ENCODE measurements at regions not wholly inside any gene's neighbourhood (a gene's known extent, or its start where the extent isn't known, plus 50 kb on each side); places are given as distances from the start of the nearest gene placed in this dataset.

DNA sequence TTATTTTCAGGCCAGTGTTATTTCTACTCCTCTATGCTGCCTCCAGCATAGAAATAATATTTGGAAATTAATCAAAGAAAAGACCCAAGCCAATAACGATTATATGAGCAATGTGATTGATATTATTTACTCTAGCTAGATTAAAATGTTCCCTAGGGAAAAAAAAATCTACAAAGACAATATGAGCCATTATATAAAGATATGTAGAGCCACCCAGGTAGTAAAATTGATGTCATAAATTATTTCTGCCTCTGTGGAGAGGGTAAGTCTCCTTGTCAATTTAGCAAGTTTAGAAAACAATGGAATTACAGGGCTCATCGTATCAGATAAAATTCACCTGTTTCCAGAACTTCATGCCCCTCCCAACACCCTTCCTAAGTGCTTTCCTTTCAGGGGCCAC lies 202.9 kb downstream of the RDH14 start:
- WGBS, 2 donors: 56 to 66% methylated on average over 2 of the region's 2 CpGs
- Histone ChIP-seq H3K4me1 (no peaks in the 10 kb centered on the region), H3K27ac (no peak overlapping the region), H3K27me3 (peaks cover 0 to 5% (median 0%) of the 10 kb centered on the region in 4 donors), H3K4me3 (no peak overlapping the region), H3K9me3 (no peaks in the 10 kb centered on the region), H3K36me3 (no peaks in the 10 kb centered on the region)
- no peak for DNase-seq
- intact Hi-C loops (cut with DNase I): no loop called here
- no peak for TF ChIP-seq POLR2A (IDR thresholded peaks at IDR 0.05)
- TF ChIP-seq, protein P1, sequence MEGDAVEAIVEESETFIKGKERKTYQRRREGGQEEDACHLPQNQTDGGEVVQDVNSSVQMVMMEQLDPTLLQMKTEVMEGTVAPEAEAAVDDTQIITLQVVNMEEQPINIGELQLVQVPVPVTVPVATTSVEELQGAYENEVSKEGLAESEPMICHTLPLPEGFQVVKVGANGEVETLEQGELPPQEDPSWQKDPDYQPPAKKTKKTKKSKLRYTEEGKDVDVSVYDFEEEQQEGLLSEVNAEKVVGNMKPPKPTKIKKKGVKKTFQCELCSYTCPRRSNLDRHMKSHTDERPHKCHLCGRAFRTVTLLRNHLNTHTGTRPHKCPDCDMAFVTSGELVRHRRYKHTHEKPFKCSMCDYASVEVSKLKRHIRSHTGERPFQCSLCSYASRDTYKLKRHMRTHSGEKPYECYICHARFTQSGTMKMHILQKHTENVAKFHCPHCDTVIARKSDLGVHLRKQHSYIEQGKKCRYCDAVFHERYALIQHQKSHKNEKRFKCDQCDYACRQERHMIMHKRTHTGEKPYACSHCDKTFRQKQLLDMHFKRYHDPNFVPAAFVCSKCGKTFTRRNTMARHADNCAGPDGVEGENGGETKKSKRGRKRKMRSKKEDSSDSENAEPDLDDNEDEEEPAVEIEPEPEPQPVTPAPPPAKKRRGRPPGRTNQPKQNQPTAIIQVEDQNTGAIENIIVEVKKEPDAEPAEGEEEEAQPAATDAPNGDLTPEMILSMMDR (IDR thresholded peaks at IDR 0.05): no peak

DNA sequence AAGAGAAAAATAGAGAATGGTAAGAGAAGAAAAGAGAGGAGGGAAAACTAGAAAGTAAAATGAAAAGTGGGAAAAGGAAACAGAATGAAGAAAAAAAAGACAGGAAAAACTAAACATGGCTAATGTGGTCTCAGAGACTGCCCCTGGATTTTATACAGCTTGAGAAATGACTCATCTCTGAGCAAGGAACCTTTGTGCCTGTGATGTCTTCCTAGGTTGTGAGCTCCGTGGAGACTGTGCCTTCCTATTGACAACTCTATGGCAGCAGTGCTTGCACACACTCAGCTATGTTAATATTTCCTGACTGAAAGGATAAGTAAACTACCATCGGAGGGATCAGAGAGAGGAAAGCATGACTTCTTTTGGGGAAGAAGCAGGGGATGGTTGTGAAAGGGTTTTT lies 203.8 kb downstream of the RDH14 start:
- TF ChIP-seq, protein P1 (IDR thresholded peaks at IDR 0.05): no peak
- TF ChIP-seq POLR2A (IDR thresholded peaks at IDR 0.05): no peak
- no peaks in the 10 kb centered on the region for H3K36me3 ChIP-seq
- no peak overlapping the region for H3K27ac ChIP-seq
- H3K4me1 ChIP-seq: no peaks in the 10 kb centered on the region
- intact Hi-C loops (cut with DNase I): no loop called here
- H3K9me3 ChIP-seq: no peaks in the 10 kb centered on the region
- 36 to 50% methylated on average over 2 of the region's 2 CpGs for WGBS, 2 donors
- H3K4me3 ChIP-seq: no peak overlapping the region
- no peak for DNase-seq
- peaks cover 0 to 5% (median 0%) of the 10 kb centered on the region in 4 donors for H3K27me3 ChIP-seq

DNA sequence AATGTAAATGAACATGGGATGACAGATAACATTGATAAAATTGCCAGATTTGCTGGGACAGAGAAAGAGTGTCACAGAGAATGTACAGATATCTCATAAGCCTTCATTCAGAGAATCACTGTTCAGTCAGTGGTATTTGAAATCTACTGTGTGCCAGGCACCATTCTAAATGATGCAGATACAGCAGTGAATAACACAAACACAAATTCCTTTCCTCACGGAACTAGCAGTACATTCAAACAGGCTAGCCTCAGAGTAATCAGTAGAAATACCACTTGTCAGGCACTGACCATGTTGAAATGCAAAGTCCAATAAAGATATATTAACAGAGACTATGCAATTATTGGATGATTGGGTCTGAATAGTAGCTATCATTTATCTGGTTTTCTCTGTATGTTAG lies 211.0 kb downstream of the RDH14 start:
- intact Hi-C loops (cut with DNase I): no loop called here
- no peak for DNase-seq
- WGBS, 2 donors: 72 to 78% methylated on average over 1 of the region's 1 CpG
- no peaks in the 10 kb centered on the region for H3K9me3 ChIP-seq
- H3K4me1 ChIP-seq: no peaks in the 10 kb centered on the region
- no peaks in the 10 kb centered on the region for H3K36me3 ChIP-seq
- no peak for TF ChIP-seq POLR2A (IDR thresholded peaks at IDR 0.05)
- TF ChIP-seq, protein P1 (IDR thresholded peaks at IDR 0.05): no peak
- H3K27me3 ChIP-seq: no peaks in the 10 kb centered on the region
- no peak overlapping the region for H3K27ac ChIP-seq
- H3K4me3 ChIP-seq: no peak overlapping the region

DNA sequence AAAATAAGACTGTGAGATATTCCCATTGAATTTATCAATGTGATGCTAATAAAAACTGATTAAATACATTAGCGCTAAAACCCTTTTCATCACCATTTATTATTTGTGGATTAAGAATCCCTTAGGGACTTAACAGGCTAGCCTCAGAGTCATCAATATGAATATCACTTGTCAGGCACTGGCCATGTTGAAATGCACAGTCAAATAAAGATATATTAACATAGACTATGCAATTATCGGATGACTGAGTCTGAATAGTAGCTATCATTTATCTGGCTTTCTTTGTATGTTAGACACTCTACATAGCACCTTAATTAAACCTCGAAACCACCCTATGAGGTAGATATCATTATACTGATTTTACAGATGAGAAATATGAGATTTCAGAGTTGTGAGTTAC lies 213.6 kb downstream of the RDH14 start:
- DNase-seq: no peak
- intact Hi-C loops (cut with DNase I): no loop called here
- H3K27ac ChIP-seq: no peak overlapping the region
- no peaks in the 10 kb centered on the region for H3K36me3 ChIP-seq
- 65 to 77% methylated on average over 3 of the region's 3 CpGs for WGBS, 2 donors
- H3K9me3 ChIP-seq: no peaks in the 10 kb centered on the region
- H3K27me3 ChIP-seq: no peaks in the 10 kb centered on the region
- no peaks in the 10 kb centered on the region for H3K4me1 ChIP-seq
- TF ChIP-seq, protein P1 (IDR thresholded peaks at IDR 0.05): no peak
- no peak for TF ChIP-seq POLR2A (IDR thresholded peaks at IDR 0.05)
- H3K4me3 ChIP-seq: no peak overlapping the region

DNA sequence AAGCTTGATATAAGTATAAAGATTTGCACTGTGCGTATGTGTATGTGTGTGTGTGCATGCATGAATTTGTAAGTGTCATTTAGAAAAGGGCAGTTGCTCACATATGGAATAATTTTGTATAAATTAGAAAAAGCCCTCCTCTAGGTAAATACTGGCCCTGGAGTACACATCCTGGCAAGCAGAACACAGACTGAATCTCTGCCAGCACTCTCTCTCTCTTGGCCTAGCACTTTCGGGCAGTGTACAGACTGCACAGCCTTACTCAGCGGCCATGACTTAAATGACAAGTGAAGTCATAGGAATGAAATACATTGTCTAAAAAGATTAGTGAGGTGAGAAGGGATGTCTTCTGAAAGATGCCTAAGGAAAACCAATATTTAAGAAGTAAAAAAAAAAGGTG lies 214.1 kb downstream of the RDH14 start:
- DNase-seq: no peak
- intact Hi-C loops (cut with DNase I): no loop called here
- H3K27me3 ChIP-seq: no peaks in the 10 kb centered on the region
- H3K27ac ChIP-seq: no peak overlapping the region
- no peaks in the 10 kb centered on the region for H3K9me3 ChIP-seq
- no peaks in the 10 kb centered on the region for H3K4me1 ChIP-seq
- 53 to 74% methylated on average over 3 of the region's 3 CpGs for WGBS, 2 donors
- no peak for TF ChIP-seq POLR2A (IDR thresholded peaks at IDR 0.05)
- TF ChIP-seq, protein P1 (IDR thresholded peaks at IDR 0.05): no peak
- H3K36me3 ChIP-seq: no peaks in the 10 kb centered on the region
- H3K4me3 ChIP-seq: no peak overlapping the region

Data from esophagus squamous epithelium (tissue), 5 donors.